Activated CD8-positive, alpha-beta memory T cell treated with anti-CD3 and anti-CD28 coated beads, Interleukin-2, amount 10 ng/mL, durations not matched to agents 7 days and 5 days (primary cell): ENCODE measurements at regions not wholly inside any gene's neighbourhood (a gene's known extent, or its start where the extent isn't known, plus 50 kb on each side); places are given as distances from the start of the nearest gene placed in this dataset.

Experiments used
- ATAC-seq: fragments of 150-1000 bp; cut with Tn5 transposase; one replicate; pipeline ENCODE4 v1.10.0; 2021; ENCODE audit warnings: moderate library complexity
- CTCF ChIA-PET: fragments of 350-600 bp; sonication (Branson Sonifier 250); formaldehyde crosslinking; loops from one replicate; lab custom pipeline; 2021; ENCODE audit warnings: antibody characterized with exemption; lab: Charles Lee
- DNase-seq: peaks from one replicate; pipeline ENCODE4 v3.0.0-alpha.2; 2020
- H3K27ac Mint-ChIP-seq: one replicate; pipeline ENCODE4 v1.8.0; 2021; ENCODE audit warnings: mild to moderate bottlenecking, mixed read lengths
- H3K27me3 Mint-ChIP-seq: one replicate; pipeline ENCODE4 v1.8.0; 2021; ENCODE audit warnings: mixed read lengths
- H3K36me3 Mint-ChIP-seq: one replicate; pipeline ENCODE4 v1.8.0; 2021; ENCODE audit warnings: mild to moderate bottlenecking, mixed read lengths
- H3K4me1 Mint-ChIP-seq: one replicate; pipeline ENCODE4 v1.8.0; 2021; ENCODE audit warnings: mixed read lengths
- H3K4me3 Mint-ChIP-seq: one replicate; pipeline ENCODE4 v1.8.0; 2021; ENCODE audit warnings: mild to moderate bottlenecking, moderate library complexity, mixed read lengths
- H3K9me3 Mint-ChIP-seq: one replicate; pipeline ENCODE4 v1.8.0; 2022; ENCODE audit warnings: low read depth, mixed read lengths

DNA sequence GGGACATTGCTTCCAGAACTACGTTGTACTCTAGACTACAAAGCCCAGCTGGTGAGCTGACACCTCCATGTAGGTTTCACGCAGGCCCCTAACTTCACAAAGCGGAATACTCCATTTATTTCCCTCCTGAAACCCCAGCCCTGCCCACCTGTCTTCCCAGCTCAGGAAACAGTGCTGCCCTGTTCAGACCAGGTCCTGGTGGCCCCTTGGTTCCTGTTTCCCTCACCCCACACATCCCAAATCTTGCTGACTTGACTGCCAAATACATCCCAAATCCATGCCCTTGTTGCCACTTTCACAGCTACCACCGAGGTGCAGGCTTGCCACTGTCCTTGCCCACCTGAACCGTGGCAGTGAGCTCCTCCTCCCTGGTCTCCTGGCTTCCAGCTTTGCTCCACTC is 113.1 kb upstream of the PTPN1 start:
- no peak overlapping the region for H3K4me3 Mint-ChIP-seq
- no peaks in the 10 kb centered on the region for H3K36me3 Mint-ChIP-seq
- H3K9me3 Mint-ChIP-seq = no peaks in the 10 kb centered on the region
- H3K27ac Mint-ChIP-seq = peak overlapping the region; percentile 29
- ATAC-seq (no peak), DNase-seq (no peak)
- CTCF ChIA-PET = no interaction called here
- H3K27me3 Mint-ChIP-seq = peaks cover 16% of the 10 kb centered on the region
- peaks cover 6% of the 10 kb centered on the region for H3K4me1 Mint-ChIP-seq

- H3K4me3 Mint-ChIP-seq = no peak overlapping the region
- CTCF ChIA-PET = interaction anchor here (0.5 kb wide), 1 partner anchor 434 kb away, joined by 3 read pairs; no protein-coding TSS in a partner anchor
- H3K4me1 Mint-ChIP-seq = no peaks in the 10 kb centered on the region
- H3K27me3 Mint-ChIP-seq = peaks cover 20% of the 10 kb centered on the region
- no peak for DNase-seq
- no peaks in the 10 kb centered on the region for H3K36me3 Mint-ChIP-seq
- ATAC-seq = no peak
- no peak overlapping the region for H3K27ac Mint-ChIP-seq
- no peaks in the 10 kb centered on the region for H3K9me3 Mint-ChIP-seq
Observed at GRCh38 chr20:50398064-50398463, 112.1 kb upstream of the PTPN1 start.

GRCh38 chr20:50398471-50398820 is 111.7 kb upstream of the PTPN1 start:
- DNase-seq = no peak
- Mint-ChIP-seq H3K4me1 (no peaks in the 10 kb centered on the region), H3K4me3 (no peak overlapping the region), H3K27me3 (peaks cover 20% of the 10 kb centered on the region), H3K9me3 (no peaks in the 10 kb centered on the region), H3K36me3 (no peaks in the 10 kb centered on the region), H3K27ac (no peak overlapping the region)
- ATAC-seq = no peak
- CTCF ChIA-PET = no interaction called here

GRCh38 chr20:50398821-50399554 is 111.2 kb upstream of the PTPN1 start:
- CTCF ChIA-PET = interaction anchor here (1.2 kb wide), 1 partner anchor 37 kb away, joined by 3 read pairs; no protein-coding TSS in a partner anchor
- no peaks in the 10 kb centered on the region for H3K4me1 Mint-ChIP-seq
- DNase-seq (no peak), ATAC-seq (no peak)
- no peaks in the 10 kb centered on the region for H3K9me3 Mint-ChIP-seq
- peaks cover 24% of the 10 kb centered on the region for H3K27me3 Mint-ChIP-seq
- no peak overlapping the region for H3K4me3 Mint-ChIP-seq
- H3K27ac Mint-ChIP-seq = no peak overlapping the region
- H3K36me3 Mint-ChIP-seq = no peaks in the 10 kb centered on the region

- ATAC-seq (no peak), DNase-seq (no peak)
- Mint-ChIP-seq H3K36me3 (no peaks in the 10 kb centered on the region), H3K4me1 (no peaks in the 10 kb centered on the region), H3K27ac (no peak overlapping the region), H3K27me3 (peaks cover 23% of the 10 kb centered on the region), H3K4me3 (no peak overlapping the region), H3K9me3 (no peaks in the 10 kb centered on the region)
- CTCF ChIA-PET = interaction anchor here (1.2 to 1.4 kb wide), 2 partner anchors 37 to 56 kb away, joined by 3 read pairs; no protein-coding TSS in a partner anchor
Observed at GRCh38 chr20:50399555-50399916, 110.6 kb upstream of the PTPN1 start.

- Mint-ChIP-seq H3K4me3 (no peak overlapping the region), H3K36me3 (no peaks in the 10 kb centered on the region), H3K4me1 (no peaks in the 10 kb centered on the region), H3K9me3 (no peaks in the 10 kb centered on the region), H3K27me3 (peaks cover 25% of the 10 kb centered on the region), H3K27ac (no peak overlapping the region)
- no peak for DNase-seq
- ATAC-seq = no peak
- CTCF ChIA-PET = interaction anchor here (1.2 to 1.4 kb wide), 2 partner anchors 36 to 56 kb away, joined by 3 read pairs; no protein-coding TSS in a partner anchor
Observed at GRCh38 chr20:50399917-50400704, 110.1 kb upstream of the PTPN1 start.

DNA sequence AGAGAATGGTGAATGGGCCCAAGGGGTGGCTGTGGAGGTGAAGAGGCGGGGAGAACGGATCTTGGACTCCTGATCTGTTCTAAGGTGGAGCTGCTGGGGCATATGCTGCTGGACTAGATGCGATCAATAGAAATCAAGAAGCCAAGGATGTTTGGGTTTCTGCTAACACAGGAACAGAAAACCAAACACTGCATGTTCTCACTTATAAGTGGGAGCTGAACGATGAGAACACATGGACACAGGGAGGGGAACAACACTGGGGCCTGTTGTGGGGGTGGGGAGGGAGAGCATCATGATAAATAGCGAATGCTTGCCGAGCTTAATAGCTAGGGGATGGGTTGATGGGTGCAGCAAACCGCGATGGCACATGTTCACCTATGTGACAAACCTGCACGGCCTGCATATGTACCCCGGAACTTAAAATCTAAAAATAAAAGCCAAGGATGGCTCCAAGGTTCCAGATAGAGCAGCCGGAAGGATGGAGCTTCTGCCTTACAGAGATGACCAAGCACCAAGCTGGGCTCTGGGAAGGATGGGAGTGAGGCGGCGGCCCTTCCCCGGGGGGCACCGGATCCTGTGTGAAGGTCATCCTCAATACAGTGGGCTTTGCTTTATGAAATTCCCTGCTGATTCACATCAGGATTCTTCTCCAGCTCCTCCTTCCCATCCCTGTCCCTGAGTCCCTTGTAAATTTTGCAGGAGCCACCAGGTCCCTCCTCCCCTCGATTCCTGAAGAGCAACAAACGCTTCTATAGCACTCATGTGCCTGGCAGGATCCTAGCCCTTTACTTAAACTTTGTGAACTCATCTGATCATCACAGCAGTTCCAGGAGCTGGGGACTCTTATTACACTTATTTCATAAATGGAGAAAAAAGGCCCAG is 109.2 kb upstream of the PTPN1 start:
- DNase-seq = no peak
- no peaks in the 10 kb centered on the region for H3K4me1 Mint-ChIP-seq
- CTCF ChIA-PET = interaction anchor here (0.9 to 1.4 kb wide), 3 partner anchors 36 to 153 kb away, joined by 3 read pairs; no protein-coding TSS in a partner anchor
- no peak for ATAC-seq
- H3K4me3 Mint-ChIP-seq = no peak overlapping the region
- H3K27me3 Mint-ChIP-seq = peaks cover 29% of the 10 kb centered on the region
- H3K27ac Mint-ChIP-seq = no peak overlapping the region
- H3K36me3 Mint-ChIP-seq = no peaks in the 10 kb centered on the region
- H3K9me3 Mint-ChIP-seq = no peaks in the 10 kb centered on the region

GRCh38 chr20:50401587-50402418 is 108.4 kb upstream of the PTPN1 start:
- ATAC-seq (no peak), DNase-seq (no peak)
- CTCF ChIA-PET = interaction anchor here (0.7 to 1.1 kb wide), 3 partner anchors 62 to 221 kb away, joined by 3 read pairs; no protein-coding TSS in a partner anchor
- no peak overlapping the region for H3K27ac Mint-ChIP-seq
- H3K4me1 Mint-ChIP-seq = no peaks in the 10 kb centered on the region
- no peaks in the 10 kb centered on the region for H3K36me3 Mint-ChIP-seq
- H3K9me3 Mint-ChIP-seq = no peaks in the 10 kb centered on the region
- peaks cover 34% of the 10 kb centered on the region for H3K27me3 Mint-ChIP-seq
- H3K4me3 Mint-ChIP-seq = no peak overlapping the region

DNA sequence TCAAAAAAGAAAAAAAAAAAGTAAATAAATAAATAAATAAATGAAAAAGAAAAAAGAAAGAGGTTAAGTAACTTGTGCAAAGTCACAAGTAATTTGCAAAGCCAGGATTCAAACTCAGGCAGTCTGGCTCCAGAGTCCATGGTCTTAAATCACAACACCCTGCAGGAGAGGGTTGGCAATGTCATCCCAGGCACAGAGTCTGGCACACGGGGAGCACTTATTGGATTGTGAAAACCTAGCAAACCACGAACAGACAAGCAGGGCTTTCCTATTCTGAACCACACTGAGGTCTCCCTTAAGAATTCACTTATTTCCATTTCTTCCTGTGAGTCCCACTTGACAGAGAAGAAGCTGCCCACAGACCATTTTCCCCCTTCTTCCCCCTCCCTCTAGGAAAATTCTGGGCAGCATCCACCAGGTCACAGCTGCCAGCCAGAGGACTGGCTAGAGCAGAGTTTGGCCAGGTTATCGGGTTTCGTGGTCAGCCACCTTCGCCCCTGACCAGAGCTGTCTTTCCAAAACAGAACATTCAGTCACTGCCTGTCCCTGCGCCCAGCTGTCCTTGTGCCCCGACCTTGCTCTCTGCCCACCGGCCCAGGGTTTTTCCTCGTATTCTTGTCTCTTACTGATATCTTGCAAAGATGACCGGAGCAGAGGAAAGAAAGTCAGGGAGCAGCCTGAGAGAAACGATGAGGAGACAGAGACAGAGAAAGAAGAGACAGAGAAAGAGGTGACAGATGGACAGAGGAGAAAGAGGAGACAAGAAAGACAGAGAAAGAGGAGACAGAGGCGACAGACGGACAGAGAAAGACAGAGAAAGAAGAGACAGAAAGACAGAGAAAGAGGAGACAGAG is 106.4 kb upstream of the PTPN1 start:
- Mint-ChIP-seq H3K9me3 (no peaks in the 10 kb centered on the region), H3K4me1 (no peaks in the 10 kb centered on the region), H3K27ac (no peak overlapping the region), H3K36me3 (no peaks in the 10 kb centered on the region), H3K4me3 (no peak overlapping the region), H3K27me3 (peaks cover 42% of the 10 kb centered on the region)
- DNase-seq = no peak
- CTCF ChIA-PET = interaction anchor here (0.5 to 0.7 kb wide), 2 partner anchors 305 to 466 kb away, joined by 3 read pairs; no protein-coding TSS in a partner anchor
- no peak for ATAC-seq

DNA sequence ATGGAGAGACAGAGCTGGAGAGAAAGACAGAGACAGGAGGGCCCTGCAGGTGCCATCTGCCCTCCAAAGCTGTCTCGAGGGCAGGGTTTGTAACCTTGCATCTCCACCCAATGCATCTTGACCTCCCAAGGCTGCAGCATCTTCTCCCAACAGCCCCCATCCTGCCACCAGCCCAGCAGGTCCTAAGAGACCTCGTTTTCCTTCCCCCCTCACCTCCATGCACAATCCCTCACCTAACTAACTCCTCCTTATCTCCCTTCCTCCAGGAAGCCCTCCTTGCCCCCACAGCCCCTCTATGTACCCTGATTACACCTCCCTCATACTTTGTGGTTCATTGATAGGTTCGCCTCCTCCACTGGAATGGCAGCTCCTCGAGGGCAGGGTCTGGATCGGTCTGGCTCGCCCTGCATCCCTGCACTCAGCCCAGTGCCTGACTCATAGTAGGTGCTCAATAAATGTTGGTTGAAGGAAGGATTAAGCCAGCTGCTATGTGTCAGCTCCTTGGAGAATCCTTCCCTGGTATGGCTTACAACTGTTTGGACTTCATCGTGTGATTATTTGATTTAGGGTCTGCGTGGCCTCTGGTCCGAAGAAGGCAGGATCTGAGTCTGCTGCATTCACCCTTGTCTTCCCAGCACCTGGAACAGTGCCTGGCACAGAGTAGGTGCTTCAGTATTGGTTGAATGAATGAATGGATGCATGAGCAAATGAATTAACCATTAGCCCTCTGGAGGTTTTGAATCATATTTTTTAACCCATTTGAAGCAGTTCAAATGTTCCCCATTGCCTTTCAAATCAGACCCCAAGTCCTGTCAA is 105.6 kb upstream of the PTPN1 start:
- CTCF ChIA-PET = interaction anchor here (0.5 kb wide), 1 partner anchor 465 kb away, joined by 3 read pairs; no protein-coding TSS in a partner anchor
- ATAC-seq = no peak
- no peak overlapping the region for H3K4me3 Mint-ChIP-seq
- no peak for DNase-seq
- H3K4me1 Mint-ChIP-seq = no peaks in the 10 kb centered on the region
- H3K27ac Mint-ChIP-seq = no peak overlapping the region
- H3K36me3 Mint-ChIP-seq = no peaks in the 10 kb centered on the region
- peaks cover 49% of the 10 kb centered on the region for H3K27me3 Mint-ChIP-seq
- no peaks in the 10 kb centered on the region for H3K9me3 Mint-ChIP-seq

GRCh38 chr20:50405235-50405914 is 104.8 kb upstream of the PTPN1 start:
- no peaks in the 10 kb centered on the region for H3K36me3 Mint-ChIP-seq
- CTCF ChIA-PET = no interaction called here
- no peak overlapping the region for H3K4me3 Mint-ChIP-seq
- H3K27me3 Mint-ChIP-seq = peaks cover 44% of the 10 kb centered on the region
- no peak overlapping the region for H3K27ac Mint-ChIP-seq
- DNase-seq (no peak), ATAC-seq (no peak)
- no peaks in the 10 kb centered on the region for H3K4me1 Mint-ChIP-seq
- H3K9me3 Mint-ChIP-seq = no peaks in the 10 kb centered on the region
